ENCODE measurements at regions not wholly inside any gene's neighbourhood (a gene's known extent, or its start where the extent isn't known, plus 50 kb on each side); places are given as distances from the start of the nearest gene placed in this dataset.

GRCh38 chr20:10970109-10970508 is 296.3 kb upstream of the JAG1 start (continued):
- no peak for TF ChIP-seq MXI1 (IDR thresholded peaks at IDR 0.05; ENCODE audit: low read depth, low read length)
- no peak for TF ChIP-seq GABPA (IDR thresholded peaks at IDR 0.05; ENCODE audit: low read depth)
- peak; percentile 57 for TF ChIP-seq TCF12 (IDR thresholded peaks at IDR 0.05)
- TF ChIP-seq NRF1 (IDR thresholded peaks at IDR 0.05; ENCODE audit: low read depth, low read length) = no peak
- no peak for TF ChIP-seq PBX3 (IDR thresholded peaks at IDR 0.05)

GRCh38 chr20:10971096-10971495 is 297.3 kb upstream of the JAG1 start:
- TF ChIP-seq EP300 (IDR thresholded peaks at IDR 0.05; ENCODE audit: borderline replicate concordance in 1 of 2, low read depth in 1 of 2, low read length in 1 of 2) (no peak), RAD21 (IDR thresholded peaks at IDR 0.05; ENCODE audit: low read length) (no peak), RXRA (IDR thresholded peaks at IDR 0.05; ENCODE audit: borderline replicate concordance, low read depth) (no peak), YY1 (IDR thresholded peaks at IDR 0.05; ENCODE audit: low read depth) (no peak), RFX5 (IDR thresholded peaks at IDR 0.05; ENCODE audit: low read length) (no peak), TAF1 (IDR thresholded peaks at IDR 0.05; ENCODE audit: borderline replicate concordance, low read depth, low read length) (no peak), USF2 (IDR thresholded peaks at IDR 0.05; ENCODE audit: borderline replicate concordance, low read depth, low read length) (no peak), FOXJ3 (CRISPR knock-in tag; IDR thresholded peaks at IDR 0.05) (no peak), SMC3 (IDR thresholded peaks at IDR 0.05; ENCODE audit: low read depth, low read length) (no peak), GATA2 (CRISPR knock-in tag; IDR thresholded peaks at IDR 0.05) (no peak), ZBTB33 (IDR thresholded peaks at IDR 0.05; ENCODE audit: borderline replicate concordance, low read depth) (no peak), ELF1 (IDR thresholded peaks at IDR 0.05) (no peak), NRF1 (IDR thresholded peaks at IDR 0.05; ENCODE audit: low read depth, low read length) (no peak), SIN3A (IDR thresholded peaks at IDR 0.05; ENCODE audit: borderline replicate concordance, low read depth, low read length) (no peak), MXI1 (IDR thresholded peaks at IDR 0.05; ENCODE audit: low read depth, low read length) (no peak), TEAD4 (IDR thresholded peaks at IDR 0.05; ENCODE audit: borderline replicate concordance, insufficient read depth) (no peak), EZH2phosphoT487 (IDR thresholded peaks at IDR 0.05; ENCODE audit: borderline replicate concordance, low read depth) (no peak), CHD2 (IDR thresholded peaks at IDR 0.05; ENCODE audit: low read length, partially characterized antibody) (no peak), NFIC (IDR thresholded peaks at IDR 0.05; ENCODE audit: borderline replicate concordance) (no peak)
- TF ChIP-seq, protein P1, sequence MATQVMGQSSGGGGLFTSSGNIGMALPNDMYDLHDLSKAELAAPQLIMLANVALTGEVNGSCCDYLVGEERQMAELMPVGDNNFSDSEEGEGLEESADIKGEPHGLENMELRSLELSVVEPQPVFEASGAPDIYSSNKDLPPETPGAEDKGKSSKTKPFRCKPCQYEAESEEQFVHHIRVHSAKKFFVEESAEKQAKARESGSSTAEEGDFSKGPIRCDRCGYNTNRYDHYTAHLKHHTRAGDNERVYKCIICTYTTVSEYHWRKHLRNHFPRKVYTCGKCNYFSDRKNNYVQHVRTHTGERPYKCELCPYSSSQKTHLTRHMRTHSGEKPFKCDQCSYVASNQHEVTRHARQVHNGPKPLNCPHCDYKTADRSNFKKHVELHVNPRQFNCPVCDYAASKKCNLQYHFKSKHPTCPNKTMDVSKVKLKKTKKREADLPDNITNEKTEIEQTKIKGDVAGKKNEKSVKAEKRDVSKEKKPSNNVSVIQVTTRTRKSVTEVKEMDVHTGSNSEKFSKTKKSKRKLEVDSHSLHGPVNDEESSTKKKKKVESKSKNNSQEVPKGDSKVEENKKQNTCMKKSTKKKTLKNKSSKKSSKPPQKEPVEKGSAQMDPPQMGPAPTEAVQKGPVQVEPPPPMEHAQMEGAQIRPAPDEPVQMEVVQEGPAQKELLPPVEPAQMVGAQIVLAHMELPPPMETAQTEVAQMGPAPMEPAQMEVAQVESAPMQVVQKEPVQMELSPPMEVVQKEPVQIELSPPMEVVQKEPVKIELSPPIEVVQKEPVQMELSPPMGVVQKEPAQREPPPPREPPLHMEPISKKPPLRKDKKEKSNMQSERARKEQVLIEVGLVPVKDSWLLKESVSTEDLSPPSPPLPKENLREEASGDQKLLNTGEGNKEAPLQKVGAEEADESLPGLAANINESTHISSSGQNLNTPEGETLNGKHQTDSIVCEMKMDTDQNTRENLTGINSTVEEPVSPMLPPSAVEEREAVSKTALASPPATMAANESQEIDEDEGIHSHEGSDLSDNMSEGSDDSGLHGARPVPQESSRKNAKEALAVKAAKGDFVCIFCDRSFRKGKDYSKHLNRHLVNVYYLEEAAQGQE (IDR thresholded peaks at IDR 0.05; ENCODE audit: low read depth, low read length) = no peak
- Histone ChIP-seq H3K4me3 (ENCODE audit: low read depth in 2 of 2, low read length in 1 of 2) (no peak overlapping the region), H3K4me2 (no peak overlapping the region), H3K4me1 (ENCODE audit: control insufficient read depth in 1 of 2, insufficient read depth in 2 of 2, low read depth in 1 of 2, low read length in 1 of 2) (no peaks in the 10 kb centered on the region), H3K9me3 (no peaks in the 10 kb centered on the region), H3K79me2 (ENCODE audit: insufficient read depth) (no peaks in the 10 kb centered on the region), H3F3A (replicated peaks; ENCODE audit: insufficient read depth) (no peaks in the 10 kb centered on the region), H3K9ac (no peak overlapping the region), H2AFZ (ENCODE audit: low read depth) (no peak overlapping the region), H3K9me2 (no peaks in the 10 kb centered on the region), H3K36me3 (replicated peaks in 1 of 2; ENCODE audit: control insufficient read depth in 1 of 2, insufficient read depth in 2 of 2, low read length in 1 of 2) (no peaks in the 10 kb centered on the region), H3K27me3 (ENCODE audit: insufficient read depth) (no peaks in the 10 kb centered on the region), H3K27ac (ENCODE audit: low read depth in 2 of 2, low read length in 1 of 2) (no peak overlapping the region), H4K20me1 (ENCODE audit: insufficient read depth) (no peaks in the 10 kb centered on the region)
- ChIA-PET CTCF (no interaction called here), POLR2A (no interaction called here)
- DNase-seq = no peak
- whole genome bisulfite sequencing (ENCODE audit: low lambda C conversion rate) = 80% methylated on average over 1 of the region's 1 CpG
